ENCODE measurements at regions not wholly inside any gene's neighbourhood (a gene's known extent, or its start where the extent isn't known, plus 50 kb on each side); places are given as distances from the start of the nearest gene placed in this dataset. TPM values are rescaled to one million over a fixed set of nuclear protein-coding genes. Genes with fewer than 3 reads are reported as not detected.
A peak's percentile ranks its signal among the peaks of the same experiment; 100 is the strongest.

- no peak for DNase-seq
- H3K36me3 Mint-ChIP-seq: peaks cover 0 to 6% of the 10 kb centered on the region in 2 donors
- peaks cover 0 to 19% (median 3%) of the 10 kb centered on the region in 7 donors for H3K9me3 Mint-ChIP-seq
- WGBS (ENCODE audit: insufficient coverage): 42% methylated on average over 5 of the region's 9 CpGs
- peaks cover 30 to 48% of the 10 kb centered on the region in 2 donors for H3K27me3 ChIP-seq (ENCODE audit: control insufficient read depth in 2 of 2, insufficient read depth in 2 of 2, low read length in 2 of 2)
- H3K4me1 ChIP-seq (ENCODE audit: control insufficient read depth in 1 of 2, insufficient read depth in 2 of 2, low read length in 2 of 2): peaks cover 0 to 15% of the 10 kb centered on the region in 2 donors
- intact Hi-C loops (cut with micrococcal nuclease): no loop called here
- no peak overlapping the region for H3K4me3 ChIP-seq (replicated peaks in 1 of 3; ENCODE audit: low read depth in 2 of 3, low read length in 3 of 3)
- H3K27ac ChIP-seq (ENCODE audit: low read depth in 1 of 2, low read length in 2 of 2): no peak overlapping the region
- no peak overlapping the region for H3K27ac Mint-ChIP-seq
- H3K27me3 Mint-ChIP-seq (ENCODE audit: low read depth in 3 of 3): peaks cover 40 to 59% (median 56%) of the 10 kb centered on the region in 3 donors
- peaks cover 0 to 8% of the 10 kb centered on the region in 2 donors for H3K9me3 ChIP-seq (replicated peaks in 1 of 2; ENCODE audit: control insufficient read depth in 1 of 2, insufficient read depth in 1 of 2, low read length in 2 of 2)
- H4K20me1 ChIP-seq (ENCODE audit: insufficient read depth, low read length): no peaks in the 10 kb centered on the region
- H2AFZ ChIP-seq (ENCODE audit: insufficient read depth, low read depth, low read length, poor library complexity, severe bottlenecking): no peak overlapping the region
- no peaks in the 10 kb centered on the region for H3K4me1 Mint-ChIP-seq
- no peaks in the 10 kb centered on the region for H3K79me2 ChIP-seq (ENCODE audit: insufficient read depth, low read length)
- no peak for TF ChIP-seq CTCF (IDR thresholded peaks at IDR 0.05)
- H3K4me2 ChIP-seq (replicated peaks; ENCODE audit: extremely low read depth, low read length, poor library complexity, severe bottlenecking): no peak overlapping the region
- peak overlapping the region in 1 of 2 donors; percentile 67 for H3K4me3 Mint-ChIP-seq
- H3K9ac ChIP-seq (ENCODE audit: insufficient read depth, low read length, poor library complexity, severe bottlenecking): no peak overlapping the region
- H3K36me3 ChIP-seq (replicated peaks in 1 of 2; ENCODE audit: control insufficient read depth in 1 of 2, insufficient read depth in 2 of 2, low read length in 2 of 2): no peaks in the 10 kb centered on the region
Observed at GRCh38 chr12:114733919-114734318, 49.9 kb upstream of the TBX3 start.

Small RNA genes in the stretch of these regions (small RNA-seq; reads per million reads assigned to genes)
- not detected for gene AC009804.1 (ENCODE audit: insufficient read length, low read depth)
- not detected for gene RF00275 (ENCODE audit: insufficient read length, low read depth)
- not detected for gene RF00443 (ENCODE audit: insufficient read length, low read depth)
- gene RN7SL865P (ENCODE audit: insufficient read length, low read depth): not detected
